ENCODE measurements at regions not wholly inside any gene's neighbourhood (a gene's known extent, or its start where the extent isn't known, plus 50 kb on each side); places are given as distances from the start of the nearest gene placed in this dataset.

DNA sequence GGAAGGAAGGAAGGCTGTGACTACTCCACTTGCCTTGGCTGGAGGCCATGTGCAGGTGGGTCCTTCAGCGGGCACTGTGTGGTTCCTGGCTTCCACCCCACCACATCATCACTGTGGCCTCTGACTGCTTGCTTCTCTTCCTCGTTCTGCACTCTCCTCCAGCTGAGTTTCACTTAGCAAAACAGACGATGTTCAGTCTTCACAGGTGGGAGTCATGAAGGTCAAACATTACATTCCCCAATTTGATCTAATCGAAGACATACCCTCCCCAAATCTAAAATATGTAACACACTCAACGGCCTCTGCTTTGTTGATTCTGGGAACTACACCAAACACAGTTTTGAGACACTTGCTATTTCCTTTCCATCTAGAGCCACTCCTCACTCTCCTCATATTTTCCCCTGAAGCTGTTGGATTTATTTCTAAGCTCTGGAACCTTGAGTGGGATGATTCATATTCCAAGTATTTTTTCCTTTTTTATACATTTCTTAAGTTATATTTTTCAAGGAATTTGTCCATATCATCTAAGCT is 132.5 kb upstream of the FOXA2 start:
- TF ChIP-seq, protein P1, sequence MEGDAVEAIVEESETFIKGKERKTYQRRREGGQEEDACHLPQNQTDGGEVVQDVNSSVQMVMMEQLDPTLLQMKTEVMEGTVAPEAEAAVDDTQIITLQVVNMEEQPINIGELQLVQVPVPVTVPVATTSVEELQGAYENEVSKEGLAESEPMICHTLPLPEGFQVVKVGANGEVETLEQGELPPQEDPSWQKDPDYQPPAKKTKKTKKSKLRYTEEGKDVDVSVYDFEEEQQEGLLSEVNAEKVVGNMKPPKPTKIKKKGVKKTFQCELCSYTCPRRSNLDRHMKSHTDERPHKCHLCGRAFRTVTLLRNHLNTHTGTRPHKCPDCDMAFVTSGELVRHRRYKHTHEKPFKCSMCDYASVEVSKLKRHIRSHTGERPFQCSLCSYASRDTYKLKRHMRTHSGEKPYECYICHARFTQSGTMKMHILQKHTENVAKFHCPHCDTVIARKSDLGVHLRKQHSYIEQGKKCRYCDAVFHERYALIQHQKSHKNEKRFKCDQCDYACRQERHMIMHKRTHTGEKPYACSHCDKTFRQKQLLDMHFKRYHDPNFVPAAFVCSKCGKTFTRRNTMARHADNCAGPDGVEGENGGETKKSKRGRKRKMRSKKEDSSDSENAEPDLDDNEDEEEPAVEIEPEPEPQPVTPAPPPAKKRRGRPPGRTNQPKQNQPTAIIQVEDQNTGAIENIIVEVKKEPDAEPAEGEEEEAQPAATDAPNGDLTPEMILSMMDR (IDR thresholded peaks at IDR 0.05; ENCODE audit: poor library complexity, severe bottlenecking): no peak
- TF ChIP-seq RAD21 (conservative IDR thresholded peaks at IDR 0.05): no peak
- no peak for TF ChIP-seq EZH2 (IDR thresholded peaks at IDR 0.05; ENCODE audit: borderline replicate concordance, insufficient read depth, low read length, poor library complexity, severe bottlenecking)
- no peak for TF ChIP-seq EP300 (conservative IDR thresholded peaks at IDR 0.05; ENCODE audit: poor library complexity, severe bottlenecking)
- TF ChIP-seq POLR2AphosphoS5 (IDR thresholded peaks at IDR 0.05): no peak
- no peak for TF ChIP-seq TAF1 (IDR thresholded peaks at IDR 0.05; ENCODE audit: low read depth)
- TF ChIP-seq, protein P2, sequence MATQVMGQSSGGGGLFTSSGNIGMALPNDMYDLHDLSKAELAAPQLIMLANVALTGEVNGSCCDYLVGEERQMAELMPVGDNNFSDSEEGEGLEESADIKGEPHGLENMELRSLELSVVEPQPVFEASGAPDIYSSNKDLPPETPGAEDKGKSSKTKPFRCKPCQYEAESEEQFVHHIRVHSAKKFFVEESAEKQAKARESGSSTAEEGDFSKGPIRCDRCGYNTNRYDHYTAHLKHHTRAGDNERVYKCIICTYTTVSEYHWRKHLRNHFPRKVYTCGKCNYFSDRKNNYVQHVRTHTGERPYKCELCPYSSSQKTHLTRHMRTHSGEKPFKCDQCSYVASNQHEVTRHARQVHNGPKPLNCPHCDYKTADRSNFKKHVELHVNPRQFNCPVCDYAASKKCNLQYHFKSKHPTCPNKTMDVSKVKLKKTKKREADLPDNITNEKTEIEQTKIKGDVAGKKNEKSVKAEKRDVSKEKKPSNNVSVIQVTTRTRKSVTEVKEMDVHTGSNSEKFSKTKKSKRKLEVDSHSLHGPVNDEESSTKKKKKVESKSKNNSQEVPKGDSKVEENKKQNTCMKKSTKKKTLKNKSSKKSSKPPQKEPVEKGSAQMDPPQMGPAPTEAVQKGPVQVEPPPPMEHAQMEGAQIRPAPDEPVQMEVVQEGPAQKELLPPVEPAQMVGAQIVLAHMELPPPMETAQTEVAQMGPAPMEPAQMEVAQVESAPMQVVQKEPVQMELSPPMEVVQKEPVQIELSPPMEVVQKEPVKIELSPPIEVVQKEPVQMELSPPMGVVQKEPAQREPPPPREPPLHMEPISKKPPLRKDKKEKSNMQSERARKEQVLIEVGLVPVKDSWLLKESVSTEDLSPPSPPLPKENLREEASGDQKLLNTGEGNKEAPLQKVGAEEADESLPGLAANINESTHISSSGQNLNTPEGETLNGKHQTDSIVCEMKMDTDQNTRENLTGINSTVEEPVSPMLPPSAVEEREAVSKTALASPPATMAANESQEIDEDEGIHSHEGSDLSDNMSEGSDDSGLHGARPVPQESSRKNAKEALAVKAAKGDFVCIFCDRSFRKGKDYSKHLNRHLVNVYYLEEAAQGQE (IDR thresholded peaks at IDR 0.05; ENCODE audit: borderline replicate concordance): no peak

Data from neural cell (in vitro differentiated cells).